Lower leg skin (tissue), 3 donors: ENCODE measurements at regions not wholly inside any gene's neighbourhood (a gene's known extent, or its start where the extent isn't known, plus 50 kb on each side); places are given as distances from the start of the nearest gene placed in this dataset.

Experiments
- CTCF ChIP-seq, 3 donors: fragments of 450-650 bp; IDR thresholded peaks; one replicate each; pipeline ENCODE4 v1.5.1; 2016; ENCODE audit warnings: antibody characterized with exemption in 3 of 3, mild to moderate bottlenecking in 3 of 3, moderate library complexity in 2 of 3
- POLR2A ChIP-seq, 2 donors: fragments of 450-650 bp; IDR thresholded peaks; one replicate each; pipeline ENCODE4 v1.6.1; 2016 to 2017; ENCODE audit warnings: antibody characterized with exemption in 2 of 2, mild to moderate bottlenecking in 1 of 2, moderate library complexity in 1 of 2

GRCh38 chr12:24233519-24234246, 284.2 kb upstream of the SOX5 start:
- TF ChIP-seq POLR2A (IDR thresholded peaks at IDR 0.05): no peak
- no peak for TF ChIP-seq CTCF (IDR thresholded peaks at IDR 0.05)
